ENCODE measurements at regions not wholly inside any gene's neighbourhood (a gene's known extent, or its start where the extent isn't known, plus 50 kb on each side); places are given as distances from the start of the nearest gene placed in this dataset.
"Not testable (repeated sequence)": the region's sequence is repeated elsewhere in the genome, so short reads cannot be mapped to it uniquely, and the experiment has no call there.

- Histone ChIP-seq H3K4me1 (ENCODE audit: control insufficient read depth in 2 of 2, insufficient read depth in 2 of 2, low read length in 2 of 2) (no peaks in the 10 kb centered on the region), H3K4me3 (ENCODE audit: low read length) (no peak overlapping the region), H3K9me3 (ENCODE audit: control insufficient read depth in 2 of 3, low read length in 3 of 3) (no peaks in the 10 kb centered on the region), H3K27me3 (ENCODE audit: control insufficient read depth in 2 of 2, insufficient read depth in 2 of 2, low read length in 2 of 2) (no peaks in the 10 kb centered on the region), H3K36me3 (ENCODE audit: control insufficient read depth in 2 of 3, insufficient read depth in 3 of 3, low read length in 3 of 3) (no peaks in the 10 kb centered on the region), H3K27ac (ENCODE audit: low read depth, low read length) (no peak overlapping the region)
- ChIA-PET CTCF (no interaction called here), POLR2A (no interaction called here)
- intact Hi-C loops (cut with micrococcal nuclease): no loop called here
- H3K27ac Mint-ChIP-seq: no peak overlapping the region
- no peaks in the 10 kb centered on the region for H3K27me3 Mint-ChIP-seq
- ATAC-seq (no peak), DNase-seq (no peak)
- H3K4me1 Mint-ChIP-seq: no peaks in the 10 kb centered on the region
- H3K36me3 Mint-ChIP-seq: peaks cover 0 to 4% (median 0%) of the 10 kb centered on the region in 5 donors
- H3K9me3 Mint-ChIP-seq: peaks cover 0 to 12% (median 8%) of the 10 kb centered on the region in 11 donors
- H3K4me3 Mint-ChIP-seq: no peak overlapping the region
Measured at GRCh38 chr7:80999100-80999499, 80.2 kb upstream of the SEMA3C start.

- ATAC-seq (no peak), DNase-seq (no peak)
- Histone ChIP-seq H3K9me3 (ENCODE audit: control insufficient read depth in 2 of 3, low read length in 3 of 3) (no peaks in the 10 kb centered on the region), H3K27me3 (ENCODE audit: control insufficient read depth in 2 of 2, insufficient read depth in 2 of 2, low read length in 2 of 2) (no peaks in the 10 kb centered on the region), H3K36me3 (ENCODE audit: control insufficient read depth in 2 of 3, insufficient read depth in 3 of 3, low read length in 3 of 3) (no peaks in the 10 kb centered on the region), H3K27ac (ENCODE audit: low read depth, low read length) (no peak overlapping the region), H3K4me3 (ENCODE audit: low read length) (no peak overlapping the region), H3K4me1 (ENCODE audit: control insufficient read depth in 2 of 2, insufficient read depth in 2 of 2, low read length in 2 of 2) (no peaks in the 10 kb centered on the region)
- ChIA-PET CTCF (no interaction called here), POLR2A (no interaction called here)
- Mint-ChIP-seq H3K9me3 (peaks cover 0 to 12% (median 8%) of the 10 kb centered on the region in 11 donors), H3K27me3 (no peaks in the 10 kb centered on the region), H3K4me3 (no peak overlapping the region), H3K36me3 (peaks cover 0 to 4% (median 0%) of the 10 kb centered on the region in 5 donors), H3K27ac (no peak overlapping the region), H3K4me1 (no peaks in the 10 kb centered on the region)
- intact Hi-C loops (cut with micrococcal nuclease): no loop called here
Measured at GRCh38 chr7:80997841-80998240, 79.0 kb upstream of the SEMA3C start.

- H3K4me3 Mint-ChIP-seq; H3K27me3 ChIP-seq (ENCODE audit: control insufficient read depth in 2 of 2, insufficient read depth in 2 of 2, low read length in 2 of 2); H3K36me3 Mint-ChIP-seq; H3K9me3 ChIP-seq (ENCODE audit: control insufficient read depth in 2 of 3, low read length in 3 of 3); H3K4me1 ChIP-seq (ENCODE audit: control insufficient read depth in 2 of 2, insufficient read depth in 2 of 2, low read length in 2 of 2); POLR2A ChIA-PET; H3K36me3 ChIP-seq (ENCODE audit: control insufficient read depth in 2 of 3, insufficient read depth in 3 of 3, low read length in 3 of 3); ATAC-seq; DNase-seq; H3K4me3 ChIP-seq (ENCODE audit: low read length); CTCF ChIA-PET; H3K27me3 Mint-ChIP-seq; H3K27ac ChIP-seq (ENCODE audit: low read depth, low read length); intact Hi-C loops (cut with micrococcal nuclease); H3K4me1 Mint-ChIP-seq: not testable (repeated sequence)
- Mint-ChIP-seq H3K9me3 (peaks cover 0 to 12% (median 8%) of the 10 kb centered on the region in 11 donors), H3K27ac (peak overlapping the region in 1 of 9 donors; percentile 12)
Measured at GRCh38 chr7:80996236-80996635, 77.4 kb upstream of the SEMA3C start.

- Histone ChIP-seq H3K4me3 (ENCODE audit: low read length) (no peak overlapping the region), H3K9me3 (ENCODE audit: control insufficient read depth in 2 of 3, low read length in 3 of 3) (no peaks in the 10 kb centered on the region), H3K36me3 (ENCODE audit: control insufficient read depth in 2 of 3, insufficient read depth in 3 of 3, low read length in 3 of 3) (no peaks in the 10 kb centered on the region), H3K4me1 (ENCODE audit: control insufficient read depth in 2 of 2, insufficient read depth in 2 of 2, low read length in 2 of 2) (no peaks in the 10 kb centered on the region), H3K27me3 (ENCODE audit: control insufficient read depth in 2 of 2, insufficient read depth in 2 of 2, low read length in 2 of 2) (no peaks in the 10 kb centered on the region), H3K27ac (ENCODE audit: low read depth, low read length) (no peak overlapping the region)
- DNase-seq (no peak), ATAC-seq (no peak)
- Mint-ChIP-seq H3K27ac (no peak overlapping the region), H3K27me3 (no peaks in the 10 kb centered on the region), H3K4me3 (no peak overlapping the region), H3K4me1 (no peaks in the 10 kb centered on the region), H3K36me3 (peaks cover 0 to 4% (median 0%) of the 10 kb centered on the region in 5 donors), H3K9me3 (peaks cover 0 to 11% (median 7%) of the 10 kb centered on the region in 11 donors)
- ChIA-PET POLR2A (no interaction called here), CTCF (no interaction called here)
- intact Hi-C loops (cut with micrococcal nuclease): no loop called here
Measured at GRCh38 chr7:80991654-80992053, 72.8 kb upstream of the SEMA3C start.

GRCh38 chr7:80984619-80985018, 65.8 kb upstream of the SEMA3C start:
- intact Hi-C loops (cut with micrococcal nuclease): no loop called here
- POLR2A ChIA-PET: no interaction called here
- Histone ChIP-seq H3K9me3 (ENCODE audit: control insufficient read depth in 2 of 3, low read length in 3 of 3) (no peaks in the 10 kb centered on the region), H3K4me1 (ENCODE audit: control insufficient read depth in 2 of 2, insufficient read depth in 2 of 2, low read length in 2 of 2) (no peaks in the 10 kb centered on the region), H3K4me3 (ENCODE audit: low read length) (no peak overlapping the region), H3K36me3 (ENCODE audit: control insufficient read depth in 2 of 3, insufficient read depth in 3 of 3, low read length in 3 of 3) (no peaks in the 10 kb centered on the region), H3K27ac (ENCODE audit: low read depth, low read length) (no peak overlapping the region), H3K27me3 (ENCODE audit: control insufficient read depth in 2 of 2, insufficient read depth in 2 of 2, low read length in 2 of 2) (no peaks in the 10 kb centered on the region)
- no peaks in the 10 kb centered on the region for H3K4me1 Mint-ChIP-seq
- H3K4me3 Mint-ChIP-seq: no peak overlapping the region
- H3K27me3 Mint-ChIP-seq: no peaks in the 10 kb centered on the region
- CTCF ChIA-PET: no interaction called here
- H3K36me3 Mint-ChIP-seq: no peaks in the 10 kb centered on the region
- ATAC-seq (no peak), DNase-seq (no peak)
- no peak overlapping the region for H3K27ac Mint-ChIP-seq
- peaks cover 0 to 9% (median 2%) of the 10 kb centered on the region in 11 donors for H3K9me3 Mint-ChIP-seq

GRCh38 chr7:80981405-80981804, 62.6 kb upstream of the SEMA3C start:
- H3K27me3 ChIP-seq (ENCODE audit: control insufficient read depth in 2 of 2, insufficient read depth in 2 of 2, low read length in 2 of 2): no peaks in the 10 kb centered on the region
- intact Hi-C loops (cut with micrococcal nuclease): no loop called here
- DNase-seq: no peak
- H3K4me3 ChIP-seq (ENCODE audit: low read length): no peak overlapping the region
- Mint-ChIP-seq H3K4me1 (no peaks in the 10 kb centered on the region), H3K9me3 (peaks cover 0 to 13% (median 0%) of the 10 kb centered on the region in 11 donors), H3K4me3 (no peak overlapping the region), H3K36me3 (no peaks in the 10 kb centered on the region), H3K27me3 (no peaks in the 10 kb centered on the region), H3K27ac (no peak overlapping the region)
- ChIA-PET CTCF (no interaction called here), POLR2A (no interaction called here)
- H3K27ac ChIP-seq (ENCODE audit: low read depth, low read length): no peak overlapping the region
- no peaks in the 10 kb centered on the region for H3K36me3 ChIP-seq (ENCODE audit: control insufficient read depth in 2 of 3, insufficient read depth in 3 of 3, low read length in 3 of 3)
- no peaks in the 10 kb centered on the region for H3K9me3 ChIP-seq (ENCODE audit: control insufficient read depth in 2 of 3, low read length in 3 of 3)
- no peak for ATAC-seq
- no peaks in the 10 kb centered on the region for H3K4me1 ChIP-seq (ENCODE audit: control insufficient read depth in 2 of 2, insufficient read depth in 2 of 2, low read length in 2 of 2)

GRCh38 chr7:80977751-80978150, 58.9 kb upstream of the SEMA3C start:
- ATAC-seq: no peak
- Histone ChIP-seq H3K27ac (ENCODE audit: low read depth, low read length) (no peak overlapping the region), H3K4me3 (ENCODE audit: low read length) (no peak overlapping the region), H3K4me1 (ENCODE audit: control insufficient read depth in 2 of 2, insufficient read depth in 2 of 2, low read length in 2 of 2) (no peaks in the 10 kb centered on the region), H3K27me3 (ENCODE audit: control insufficient read depth in 2 of 2, insufficient read depth in 2 of 2, low read length in 2 of 2) (no peaks in the 10 kb centered on the region), H3K36me3 (ENCODE audit: control insufficient read depth in 2 of 3, insufficient read depth in 3 of 3, low read length in 3 of 3) (no peaks in the 10 kb centered on the region), H3K9me3 (ENCODE audit: control insufficient read depth in 2 of 3, low read length in 3 of 3) (no peaks in the 10 kb centered on the region)
- H3K4me3 Mint-ChIP-seq: no peak overlapping the region
- ChIA-PET CTCF (no interaction called here), POLR2A (interaction anchor here (0.6 kb wide), 1 partner anchor 1863 kb away, joined by 4 read pairs; no protein-coding TSS in a partner anchor)
- H3K9me3 Mint-ChIP-seq: peaks cover 0 to 15% (median 4%) of the 10 kb centered on the region in 11 donors
- no peaks in the 10 kb centered on the region for H3K4me1 Mint-ChIP-seq
- intact Hi-C loops (cut with micrococcal nuclease): no loop called here
- H3K27ac Mint-ChIP-seq: no peak overlapping the region
- no peaks in the 10 kb centered on the region for H3K36me3 Mint-ChIP-seq
- no peaks in the 10 kb centered on the region for H3K27me3 Mint-ChIP-seq
- DNase-seq: no peak

All from naive thymus-derived CD4-positive, alpha-beta T cell (primary cell).